A673 (cell line): ENCODE measurements at regions not wholly inside any gene's neighbourhood (a gene's known extent, or its start where the extent isn't known, plus 50 kb on each side); places are given as distances from the start of the nearest gene placed in this dataset.

Source experiments
- EZH2 ChIP-seq: fragments of 200-600 bp; sonication (generic); IDR thresholded peaks from 2 replicates; pipeline ENCODE4 v1.6.1; 2017; ENCODE audit warnings: borderline replicate concordance, low read depth, mild to moderate bottlenecking, mixed read lengths, antibody characterized with exemption, low read length; ENCODE audit not compliant: poor library complexity, severe bottlenecking
- TF ChIP-seq, protein P1 (sequence below): fragments of 300-800, 200-600 bp; sonication (generic); conservative IDR thresholded peaks from 2 replicates; pipeline ENCODE4 v1.5.1; 2017; ENCODE audit warnings: low read depth, mild to moderate bottlenecking, antibody characterized with exemption, low read length, moderate library complexity, mixed read lengths

DNA sequence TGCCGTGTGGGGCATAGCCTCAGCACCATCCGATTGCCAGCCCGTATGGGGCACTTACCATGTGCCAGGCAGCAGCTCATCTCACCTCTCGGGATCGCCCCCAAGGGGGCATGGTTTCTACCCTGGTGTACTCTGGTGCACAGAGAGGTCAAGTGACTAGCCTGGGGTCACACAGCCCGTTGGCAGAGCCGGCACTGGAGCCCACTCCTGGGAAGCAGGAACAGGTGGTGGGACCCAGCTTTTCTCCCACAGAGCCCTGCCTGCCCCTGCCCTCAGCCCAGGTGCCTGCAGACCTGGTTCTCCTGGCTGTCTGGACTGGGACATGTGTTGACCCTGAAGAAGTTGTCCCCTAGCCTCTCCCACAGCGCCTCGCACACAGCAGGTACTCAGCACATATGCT, 141.8 kb upstream of the CIBAR2 start:
- TF ChIP-seq, protein P1, sequence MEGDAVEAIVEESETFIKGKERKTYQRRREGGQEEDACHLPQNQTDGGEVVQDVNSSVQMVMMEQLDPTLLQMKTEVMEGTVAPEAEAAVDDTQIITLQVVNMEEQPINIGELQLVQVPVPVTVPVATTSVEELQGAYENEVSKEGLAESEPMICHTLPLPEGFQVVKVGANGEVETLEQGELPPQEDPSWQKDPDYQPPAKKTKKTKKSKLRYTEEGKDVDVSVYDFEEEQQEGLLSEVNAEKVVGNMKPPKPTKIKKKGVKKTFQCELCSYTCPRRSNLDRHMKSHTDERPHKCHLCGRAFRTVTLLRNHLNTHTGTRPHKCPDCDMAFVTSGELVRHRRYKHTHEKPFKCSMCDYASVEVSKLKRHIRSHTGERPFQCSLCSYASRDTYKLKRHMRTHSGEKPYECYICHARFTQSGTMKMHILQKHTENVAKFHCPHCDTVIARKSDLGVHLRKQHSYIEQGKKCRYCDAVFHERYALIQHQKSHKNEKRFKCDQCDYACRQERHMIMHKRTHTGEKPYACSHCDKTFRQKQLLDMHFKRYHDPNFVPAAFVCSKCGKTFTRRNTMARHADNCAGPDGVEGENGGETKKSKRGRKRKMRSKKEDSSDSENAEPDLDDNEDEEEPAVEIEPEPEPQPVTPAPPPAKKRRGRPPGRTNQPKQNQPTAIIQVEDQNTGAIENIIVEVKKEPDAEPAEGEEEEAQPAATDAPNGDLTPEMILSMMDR, result no peak
- no peak for TF ChIP-seq EZH2
